ENCODE measurements at regions not wholly inside any gene's neighbourhood (a gene's known extent, or its start where the extent isn't known, plus 50 kb on each side); places are given as distances from the start of the nearest gene placed in this dataset.

GRCh38 chr6:148074291-148074690 is 268.3 kb upstream of the SASH1 start:
- Histone ChIP-seq H3K36me3 (ENCODE audit: control insufficient read depth, insufficient read depth, low read length) (no peaks in the 10 kb centered on the region), H3K4me3 (ENCODE audit: low read length) (no peak overlapping the region)

DNA sequence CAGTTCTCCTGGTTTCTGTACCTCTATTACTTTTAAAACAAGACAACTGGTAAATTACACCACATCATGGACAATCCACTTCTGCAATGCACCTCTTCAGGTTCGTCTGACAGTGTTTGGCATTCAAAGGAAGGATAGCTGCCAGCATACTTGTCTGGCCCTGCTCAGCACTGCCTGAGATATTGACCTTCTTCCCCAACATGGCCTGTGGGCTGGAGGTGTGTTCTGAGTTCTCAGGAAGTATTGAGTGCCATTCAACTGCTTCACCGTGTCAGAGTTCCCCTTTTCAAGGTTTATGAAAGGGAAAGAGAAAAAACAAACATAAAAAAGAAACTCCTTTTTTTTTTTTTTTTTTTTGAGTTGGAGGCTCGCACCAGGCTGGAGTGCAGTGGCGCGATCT is 267.9 kb upstream of the SASH1 start:
- Histone ChIP-seq H3K27ac (ENCODE audit: low read depth, low read length) (no peak overlapping the region), H3K4me3 (ENCODE audit: low read length) (no peak overlapping the region), H3K27me3 (ENCODE audit: control insufficient read depth, insufficient read depth, low read length) (no peaks in the 10 kb centered on the region), H3K9ac (ENCODE audit: low read length) (no peak overlapping the region), H3K4me1 (ENCODE audit: control insufficient read depth, insufficient read depth, low read length) (no peaks in the 10 kb centered on the region), H3K36me3 (ENCODE audit: control insufficient read depth, insufficient read depth, low read length) (no peaks in the 10 kb centered on the region)

More at GRCh38 chr6:148074291-148074690, 268.3 kb upstream of the SASH1 start:
- H3K27me3 ChIP-seq (ENCODE audit: control insufficient read depth, insufficient read depth, low read length) = no peaks in the 10 kb centered on the region
- no peak overlapping the region for H3K9ac ChIP-seq (ENCODE audit: low read length)
- H3K4me1 ChIP-seq (ENCODE audit: control insufficient read depth, insufficient read depth, low read length) = no peaks in the 10 kb centered on the region
- no peak overlapping the region for H3K27ac ChIP-seq (ENCODE audit: low read depth, low read length)

GRCh38 chr6:148075352-148075751 is 267.3 kb upstream of the SASH1 start:
- Histone ChIP-seq H3K36me3 (ENCODE audit: control insufficient read depth, insufficient read depth, low read length) (no peaks in the 10 kb centered on the region), H3K4me1 (ENCODE audit: control insufficient read depth, insufficient read depth, low read length) (no peaks in the 10 kb centered on the region), H3K27ac (ENCODE audit: low read depth, low read length) (no peak overlapping the region), H3K4me3 (ENCODE audit: low read length) (no peak overlapping the region), H3K27me3 (ENCODE audit: control insufficient read depth, insufficient read depth, low read length) (no peaks in the 10 kb centered on the region), H3K9ac (ENCODE audit: low read length) (no peak overlapping the region)

DNA sequence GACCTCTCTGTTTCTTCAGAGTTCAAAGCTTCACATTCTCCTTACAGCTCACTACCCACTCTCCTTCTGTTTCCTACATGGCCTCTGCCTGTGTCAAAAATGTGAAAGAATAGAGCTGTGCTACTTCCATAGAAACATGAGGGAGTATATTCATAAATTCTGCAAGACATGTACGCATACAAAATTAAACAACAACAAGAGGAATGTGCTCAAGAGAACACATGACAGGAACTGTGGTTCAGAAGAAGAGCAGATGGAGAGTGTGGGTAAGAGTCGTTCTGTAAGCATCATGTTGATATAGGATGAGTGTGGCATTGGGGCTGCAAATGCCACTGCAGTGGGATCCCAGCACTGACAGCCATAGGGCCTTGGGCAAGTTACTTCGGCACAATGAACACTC is 266.6 kb upstream of the SASH1 start:
- H3K4me1 ChIP-seq (ENCODE audit: control insufficient read depth, insufficient read depth, low read length) = no peaks in the 10 kb centered on the region
- no peak overlapping the region for H3K9ac ChIP-seq (ENCODE audit: low read length)
- H3K36me3 ChIP-seq (ENCODE audit: control insufficient read depth, insufficient read depth, low read length) = no peaks in the 10 kb centered on the region
- no peaks in the 10 kb centered on the region for H3K27me3 ChIP-seq (ENCODE audit: control insufficient read depth, insufficient read depth, low read length)
- no peak overlapping the region for H3K4me3 ChIP-seq (ENCODE audit: low read length)
- no peak overlapping the region for H3K27ac ChIP-seq (ENCODE audit: low read depth, low read length)

- H3K27ac ChIP-seq (ENCODE audit: low read depth, low read length) = no peak overlapping the region
- no peak overlapping the region for H3K4me3 ChIP-seq (ENCODE audit: low read length)
- no peaks in the 10 kb centered on the region for H3K27me3 ChIP-seq (ENCODE audit: control insufficient read depth, insufficient read depth, low read length)
- H3K36me3 ChIP-seq (ENCODE audit: control insufficient read depth, insufficient read depth, low read length) = no peaks in the 10 kb centered on the region
- H3K4me1 ChIP-seq (ENCODE audit: control insufficient read depth, insufficient read depth, low read length) = no peaks in the 10 kb centered on the region
- H3K9ac ChIP-seq (ENCODE audit: low read length) = no peak overlapping the region
These were observed 262.3 kb upstream of the SASH1 start for GRCh38 chr6:148080315-148080714.

DNA sequence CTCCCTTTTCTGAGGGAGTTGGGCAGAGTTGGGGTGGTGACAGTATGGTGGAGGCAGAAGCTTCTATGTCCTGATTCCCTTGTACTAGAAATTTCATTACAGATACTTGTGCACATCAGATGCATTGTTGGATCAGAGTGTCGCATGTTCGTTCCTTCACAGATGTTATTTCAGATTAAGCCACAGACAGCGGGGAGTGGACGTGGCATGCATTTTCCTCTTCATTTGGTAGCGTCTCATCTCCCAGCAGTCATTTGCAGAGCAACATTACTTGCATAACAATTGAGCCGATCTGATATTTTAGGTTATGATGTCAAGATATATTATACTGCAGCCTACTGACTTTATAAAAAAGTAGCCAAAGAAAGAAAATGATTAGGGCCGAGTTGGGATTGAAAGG is 261.6 kb upstream of the SASH1 start:
- Histone ChIP-seq H3K27me3 (ENCODE audit: control insufficient read depth, insufficient read depth, low read length) (no peaks in the 10 kb centered on the region), H3K4me1 (ENCODE audit: control insufficient read depth, insufficient read depth, low read length) (no peaks in the 10 kb centered on the region), H3K36me3 (ENCODE audit: control insufficient read depth, insufficient read depth, low read length) (no peaks in the 10 kb centered on the region), H3K4me3 (ENCODE audit: low read length) (no peak overlapping the region), H3K9ac (ENCODE audit: low read length) (no peak overlapping the region), H3K27ac (ENCODE audit: low read depth, low read length) (no peak overlapping the region)

GRCh38 chr6:148082044-148082443 is 260.6 kb upstream of the SASH1 start:
- no peaks in the 10 kb centered on the region for H3K4me1 ChIP-seq (ENCODE audit: control insufficient read depth, insufficient read depth, low read length)

GRCh38 chr6:148082696-148083095 is 259.9 kb upstream of the SASH1 start:
- no peaks in the 10 kb centered on the region for H3K4me1 ChIP-seq (ENCODE audit: control insufficient read depth, insufficient read depth, low read length)
- no peaks in the 10 kb centered on the region for H3K36me3 ChIP-seq (ENCODE audit: control insufficient read depth, insufficient read depth, low read length)
- no peak overlapping the region for H3K27ac ChIP-seq (ENCODE audit: low read depth, low read length)
- H3K27me3 ChIP-seq (ENCODE audit: control insufficient read depth, insufficient read depth, low read length) = no peaks in the 10 kb centered on the region
- no peak overlapping the region for H3K9ac ChIP-seq (ENCODE audit: low read length)
- H3K4me3 ChIP-seq (ENCODE audit: low read length) = no peak overlapping the region

More at GRCh38 chr6:148082044-148082443, 260.6 kb upstream of the SASH1 start:
- H3K27ac ChIP-seq (ENCODE audit: low read depth, low read length) = no peak overlapping the region
- H3K36me3 ChIP-seq (ENCODE audit: control insufficient read depth, insufficient read depth, low read length) = no peaks in the 10 kb centered on the region
- H3K9ac ChIP-seq (ENCODE audit: low read length) = no peak overlapping the region
- no peak overlapping the region for H3K4me3 ChIP-seq (ENCODE audit: low read length)
- no peaks in the 10 kb centered on the region for H3K27me3 ChIP-seq (ENCODE audit: control insufficient read depth, insufficient read depth, low read length)

DNA sequence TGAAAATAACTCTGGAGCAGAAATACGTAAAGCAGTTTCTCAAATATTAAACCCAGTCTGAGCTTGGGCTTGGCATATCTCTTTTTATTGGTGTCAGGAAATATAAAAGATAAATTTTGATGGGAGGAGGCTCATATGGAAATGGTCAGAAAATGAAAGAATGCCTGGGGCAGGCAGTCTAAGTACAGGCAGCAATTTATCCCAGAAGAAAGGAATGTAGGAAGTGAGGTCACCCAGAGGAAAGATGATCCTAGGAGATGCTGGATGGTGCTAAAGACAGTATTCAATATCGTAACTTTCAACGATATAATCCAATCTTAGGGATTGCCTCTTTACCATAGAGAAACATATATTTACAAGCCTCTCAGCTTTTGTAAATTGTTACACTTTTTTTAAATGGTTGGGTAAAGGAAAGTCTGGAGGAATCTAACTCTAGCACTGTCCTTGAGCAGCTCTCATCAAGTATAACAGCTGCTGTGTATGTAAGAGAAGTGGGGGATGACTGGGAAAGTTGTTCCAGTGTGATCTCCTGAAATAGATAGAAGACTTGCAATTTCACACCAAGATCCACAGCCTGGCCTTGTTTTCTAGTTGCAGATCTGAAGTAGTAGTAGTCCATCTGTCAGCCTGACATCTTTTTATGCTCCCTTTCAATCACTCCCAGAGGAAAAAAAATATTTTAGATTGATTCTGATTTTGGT is 256.9 kb upstream of the SASH1 start:
- Histone ChIP-seq H3K27ac (ENCODE audit: low read depth, low read length) (no peak overlapping the region), H3K27me3 (ENCODE audit: control insufficient read depth, insufficient read depth, low read length) (no peaks in the 10 kb centered on the region), H3K4me3 (ENCODE audit: low read length) (no peak overlapping the region), H3K36me3 (ENCODE audit: control insufficient read depth, insufficient read depth, low read length) (no peaks in the 10 kb centered on the region), H3K9ac (ENCODE audit: low read length) (no peak overlapping the region), H3K4me1 (ENCODE audit: control insufficient read depth, insufficient read depth, low read length) (no peaks in the 10 kb centered on the region)

DNA sequence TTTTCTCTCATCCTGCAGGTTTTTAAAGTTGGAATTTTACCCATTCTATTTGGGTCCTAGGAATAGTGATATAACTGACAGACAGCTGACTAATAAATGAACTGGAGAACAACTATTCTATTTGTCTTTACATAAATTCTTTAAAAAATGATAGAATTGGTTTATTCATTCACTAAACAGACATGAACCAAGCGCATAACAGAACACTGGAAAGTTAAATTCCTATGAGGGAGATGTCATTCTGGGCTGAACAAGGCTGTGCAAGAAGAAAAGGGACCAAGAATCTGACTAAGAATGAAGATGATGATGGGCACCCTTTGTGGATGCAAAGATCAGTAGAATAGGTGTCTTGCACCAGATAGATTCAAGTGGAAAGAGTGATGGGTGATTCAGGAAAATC is 256.3 kb upstream of the SASH1 start:
- Histone ChIP-seq H3K4me3 (ENCODE audit: low read length) (no peak overlapping the region), H3K4me1 (ENCODE audit: control insufficient read depth, insufficient read depth, low read length) (no peaks in the 10 kb centered on the region), H3K27me3 (ENCODE audit: control insufficient read depth, insufficient read depth, low read length) (no peaks in the 10 kb centered on the region), H3K36me3 (ENCODE audit: control insufficient read depth, insufficient read depth, low read length) (no peaks in the 10 kb centered on the region), H3K9ac (ENCODE audit: low read length) (no peak overlapping the region), H3K27ac (ENCODE audit: low read depth, low read length) (no peak overlapping the region)

DNA sequence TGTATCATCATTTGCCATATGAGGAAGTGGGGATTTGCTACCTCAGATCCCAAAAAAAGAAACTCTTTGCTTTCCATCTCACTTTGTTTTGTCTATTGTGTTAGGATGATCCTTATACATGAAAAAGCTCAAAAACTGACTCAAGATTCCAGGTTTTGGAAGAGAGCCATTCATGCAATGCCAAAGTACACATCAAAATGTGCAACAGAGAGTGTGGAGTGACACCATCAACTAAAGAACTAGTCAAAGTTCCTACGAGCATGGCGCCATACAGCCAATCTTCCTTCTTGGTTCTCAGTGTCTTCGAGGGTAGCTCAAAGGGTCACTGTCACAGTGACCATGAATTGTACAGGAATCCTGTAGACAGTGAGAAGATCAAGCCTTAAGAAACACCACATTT is 255.8 kb upstream of the SASH1 start:
- Histone ChIP-seq H3K36me3 (ENCODE audit: control insufficient read depth, insufficient read depth, low read length) (no peaks in the 10 kb centered on the region), H3K4me1 (ENCODE audit: control insufficient read depth, insufficient read depth, low read length) (no peaks in the 10 kb centered on the region), H3K9ac (ENCODE audit: low read length) (no peak overlapping the region), H3K27ac (ENCODE audit: low read depth, low read length) (no peak overlapping the region), H3K27me3 (ENCODE audit: control insufficient read depth, insufficient read depth, low read length) (no peaks in the 10 kb centered on the region), H3K4me3 (ENCODE audit: low read length) (no peak overlapping the region)

GRCh38 chr6:148087659-148088058 is 255.0 kb upstream of the SASH1 start:
- Histone ChIP-seq H3K27me3 (ENCODE audit: control insufficient read depth, insufficient read depth, low read length) (no peaks in the 10 kb centered on the region), H3K36me3 (ENCODE audit: control insufficient read depth, insufficient read depth, low read length) (no peaks in the 10 kb centered on the region), H3K9ac (ENCODE audit: low read length) (no peak overlapping the region), H3K27ac (ENCODE audit: low read depth, low read length) (no peak overlapping the region), H3K4me3 (ENCODE audit: low read length) (no peak overlapping the region), H3K4me1 (ENCODE audit: control insufficient read depth, insufficient read depth, low read length) (no peaks in the 10 kb centered on the region)

DNA sequence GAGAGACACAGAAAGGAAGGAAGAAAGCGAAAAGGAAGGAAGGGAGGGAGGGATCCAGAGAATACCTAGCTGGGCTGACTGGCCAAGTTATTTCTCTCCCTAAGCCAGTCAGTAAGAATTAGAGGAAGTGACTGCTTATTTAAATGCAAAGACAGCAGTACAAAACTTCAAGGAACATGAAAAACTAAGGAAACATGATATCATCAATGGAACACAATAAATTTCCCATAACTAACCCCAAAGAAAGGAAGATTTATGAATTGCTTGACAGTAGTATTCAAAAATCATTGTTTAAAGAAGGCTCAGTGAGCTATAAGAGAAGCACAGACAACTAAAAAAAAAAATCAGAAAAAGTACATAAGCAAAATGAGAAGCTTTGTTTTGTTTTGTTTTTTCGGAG is 252.3 kb upstream of the SASH1 start:
- Histone ChIP-seq H3K27me3 (ENCODE audit: control insufficient read depth, insufficient read depth, low read length) (no peaks in the 10 kb centered on the region), H3K4me1 (ENCODE audit: control insufficient read depth, insufficient read depth, low read length) (no peaks in the 10 kb centered on the region), H3K36me3 (ENCODE audit: control insufficient read depth, insufficient read depth, low read length) (no peaks in the 10 kb centered on the region), H3K4me3 (ENCODE audit: low read length) (no peak overlapping the region), H3K27ac (ENCODE audit: low read depth, low read length) (no peak overlapping the region), H3K9ac (ENCODE audit: low read length) (no peak overlapping the region)

All from rectal smooth muscle tissue (tissue), 1 donor.